ENCODE measurements at regions not wholly inside any gene's neighbourhood (a gene's known extent, or its start where the extent isn't known, plus 50 kb on each side); places are given as distances from the start of the nearest gene placed in this dataset.

GRCh38 chr6:14530385-14530784 lies 412.8 kb downstream of the CD83 start:
- Histone ChIP-seq H3K4me3 (ENCODE audit: low read length in 3 of 3) (no peak overlapping the region), H3K9ac (ENCODE audit: low read depth in 1 of 3, low read length in 3 of 3) (no peak overlapping the region), H3K36me3 (ENCODE audit: control insufficient read depth in 3 of 3, insufficient read depth in 3 of 3, low read length in 3 of 3) (no peaks in the 10 kb centered on the region), H3K4me1 (ENCODE audit: control insufficient read depth in 3 of 3, insufficient read depth in 3 of 3, low read length in 3 of 3) (peaks cover 0 to 2% (median 0%) of the 10 kb centered on the region in 3 donors), H3K27ac (ENCODE audit: low read depth, low read length) (no peak overlapping the region), H3K9me3 (ENCODE audit: control insufficient read depth in 3 of 3, low read length in 3 of 3) (no peaks in the 10 kb centered on the region), H3K27me3 (ENCODE audit: control insufficient read depth in 3 of 3, insufficient read depth in 3 of 3, low read length in 3 of 3) (no peaks in the 10 kb centered on the region)

GRCh38 chr6:14533446-14533845 lies 415.9 kb downstream of the CD83 start:
- H3K4me3 ChIP-seq (ENCODE audit: low read length in 3 of 3) = no peak overlapping the region
- no peaks in the 10 kb centered on the region for H3K27me3 ChIP-seq (ENCODE audit: control insufficient read depth in 3 of 3, insufficient read depth in 3 of 3, low read length in 3 of 3)
- no peak overlapping the region for H3K27ac ChIP-seq (ENCODE audit: low read depth, low read length)
- H3K9ac ChIP-seq (ENCODE audit: low read depth in 1 of 3, low read length in 3 of 3) = no peak overlapping the region
- H3K9me3 ChIP-seq (ENCODE audit: control insufficient read depth in 3 of 3, low read length in 3 of 3) = no peaks in the 10 kb centered on the region
- no peaks in the 10 kb centered on the region for H3K36me3 ChIP-seq (ENCODE audit: control insufficient read depth in 3 of 3, insufficient read depth in 3 of 3, low read length in 3 of 3)
- H3K4me1 ChIP-seq (ENCODE audit: control insufficient read depth in 3 of 3, insufficient read depth in 3 of 3, low read length in 3 of 3) = peaks cover 0 to 2% (median 0%) of the 10 kb centered on the region in 3 donors

DNA sequence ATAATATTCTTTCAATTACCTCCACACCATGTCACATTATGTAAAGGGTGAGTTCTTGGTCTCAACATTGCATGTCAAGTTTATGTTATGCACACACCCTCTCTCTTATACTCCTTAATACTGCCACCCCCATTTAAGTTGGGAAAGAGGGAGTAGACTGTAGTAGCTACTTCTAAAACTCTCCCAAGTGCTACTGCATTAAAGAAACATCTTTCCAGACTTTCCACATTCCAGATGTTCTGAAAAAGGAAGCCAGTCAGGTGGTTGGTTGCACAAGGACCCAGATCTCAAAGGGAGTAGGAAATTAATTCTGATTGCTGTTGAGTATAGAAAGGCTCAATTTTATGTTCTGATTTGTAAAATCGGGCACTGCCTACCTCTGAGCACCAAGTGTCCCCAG lies 419.5 kb downstream of the CD83 start:
- Histone ChIP-seq H3K4me3 (ENCODE audit: low read length in 3 of 3) (no peak overlapping the region), H3K9ac (ENCODE audit: low read depth in 1 of 3, low read length in 3 of 3) (no peak overlapping the region), H3K27me3 (ENCODE audit: control insufficient read depth in 3 of 3, insufficient read depth in 3 of 3, low read length in 3 of 3) (no peaks in the 10 kb centered on the region), H3K36me3 (ENCODE audit: control insufficient read depth in 3 of 3, insufficient read depth in 3 of 3, low read length in 3 of 3) (no peaks in the 10 kb centered on the region), H3K27ac (ENCODE audit: low read depth, low read length) (no peak overlapping the region), H3K9me3 (ENCODE audit: control insufficient read depth in 3 of 3, low read length in 3 of 3) (no peaks in the 10 kb centered on the region), H3K4me1 (ENCODE audit: control insufficient read depth in 3 of 3, insufficient read depth in 3 of 3, low read length in 3 of 3) (peaks cover 6 to 16% (median 15%) of the 10 kb centered on the region in 3 donors)

GRCh38 chr6:14540276-14540675 lies 422.7 kb downstream of the CD83 start:
- peaks cover 7 to 24% (median 22%) of the 10 kb centered on the region in 3 donors for H3K4me1 ChIP-seq (ENCODE audit: control insufficient read depth in 3 of 3, insufficient read depth in 3 of 3, low read length in 3 of 3)
- H3K27ac ChIP-seq (ENCODE audit: low read depth, low read length) = peak overlapping the region; percentile 33
- H3K27me3 ChIP-seq (ENCODE audit: control insufficient read depth in 3 of 3, insufficient read depth in 3 of 3, low read length in 3 of 3) = no peaks in the 10 kb centered on the region
- H3K9me3 ChIP-seq (ENCODE audit: control insufficient read depth in 3 of 3, low read length in 3 of 3) = no peaks in the 10 kb centered on the region
- peak overlapping the region in 1 of 3 donors; percentile 41 for H3K9ac ChIP-seq (ENCODE audit: low read depth in 1 of 3, low read length in 3 of 3)
- H3K36me3 ChIP-seq (ENCODE audit: control insufficient read depth in 3 of 3, insufficient read depth in 3 of 3, low read length in 3 of 3) = no peaks in the 10 kb centered on the region
- H3K4me3 ChIP-seq (ENCODE audit: low read length in 3 of 3) = no peak overlapping the region

DNA sequence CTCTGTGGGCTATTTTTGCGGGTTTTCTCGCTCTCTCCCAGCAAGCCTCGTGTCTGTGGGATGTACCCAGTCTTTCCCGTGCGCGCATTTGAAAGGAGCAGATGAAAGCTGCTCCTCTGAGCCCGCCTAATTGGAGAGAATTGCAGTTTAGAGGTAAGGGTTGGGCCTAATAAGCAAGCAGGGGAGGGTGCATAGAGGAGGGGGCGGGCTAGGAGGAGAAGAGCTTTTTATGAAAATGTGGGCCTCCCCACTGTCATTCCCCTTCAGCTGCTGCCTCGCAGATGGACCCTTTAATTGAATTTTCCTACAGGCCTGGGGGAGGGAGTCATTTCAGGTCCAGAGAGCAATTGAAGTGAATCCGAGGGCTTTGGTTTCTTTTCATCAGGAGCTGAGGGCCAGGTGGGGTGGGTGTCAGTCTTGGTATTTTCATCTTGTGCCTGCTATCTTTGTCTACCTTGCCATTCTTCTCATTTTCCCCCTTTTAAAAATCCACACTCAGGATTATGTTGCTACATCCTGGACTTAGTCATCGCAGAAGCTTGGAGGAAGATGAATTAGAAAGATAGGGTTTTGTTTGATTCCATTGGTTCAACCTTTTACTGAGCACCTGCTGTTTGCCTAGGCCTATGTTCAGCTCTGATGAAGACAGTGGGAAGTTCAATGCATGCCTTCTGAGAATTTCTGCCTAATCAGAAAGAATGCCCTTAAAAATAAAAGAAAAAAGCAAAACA lies 423.4 kb downstream of the CD83 start:
- Histone ChIP-seq H3K4me1 (ENCODE audit: control insufficient read depth in 3 of 3, insufficient read depth in 3 of 3, low read length in 3 of 3) (peaks cover 14 to 31% (median 29%) of the 10 kb centered on the region in 3 donors), H3K27me3 (ENCODE audit: control insufficient read depth in 3 of 3, insufficient read depth in 3 of 3, low read length in 3 of 3) (no peaks in the 10 kb centered on the region), H3K36me3 (ENCODE audit: control insufficient read depth in 3 of 3, insufficient read depth in 3 of 3, low read length in 3 of 3) (no peaks in the 10 kb centered on the region), H3K9ac (ENCODE audit: low read depth in 1 of 3, low read length in 3 of 3) (peak overlapping the region in 1 of 3 donors; percentile 41), H3K4me3 (ENCODE audit: low read length in 3 of 3) (no peak overlapping the region), H3K27ac (ENCODE audit: low read depth, low read length) (peak overlapping the region; percentile 33), H3K9me3 (ENCODE audit: control insufficient read depth in 3 of 3, low read length in 3 of 3) (no peaks in the 10 kb centered on the region)

GRCh38 chr6:14542670-14543366 lies 425.2 kb downstream of the CD83 start:
- Histone ChIP-seq H3K4me1 (ENCODE audit: control insufficient read depth in 3 of 3, insufficient read depth in 3 of 3, low read length in 3 of 3) (peaks cover 17 to 33% (median 32%) of the 10 kb centered on the region in 3 donors), H3K36me3 (ENCODE audit: control insufficient read depth in 3 of 3, insufficient read depth in 3 of 3, low read length in 3 of 3) (no peaks in the 10 kb centered on the region), H3K9me3 (ENCODE audit: control insufficient read depth in 3 of 3, low read length in 3 of 3) (no peaks in the 10 kb centered on the region), H3K27me3 (ENCODE audit: control insufficient read depth in 3 of 3, insufficient read depth in 3 of 3, low read length in 3 of 3) (no peaks in the 10 kb centered on the region), H3K4me3 (ENCODE audit: low read length in 3 of 3) (no peak overlapping the region), H3K27ac (ENCODE audit: low read depth, low read length) (no peak overlapping the region), H3K9ac (ENCODE audit: low read depth in 1 of 3, low read length in 3 of 3) (no peak overlapping the region)

- no peaks in the 10 kb centered on the region for H3K27me3 ChIP-seq (ENCODE audit: control insufficient read depth in 3 of 3, insufficient read depth in 3 of 3, low read length in 3 of 3)
- H3K9me3 ChIP-seq (ENCODE audit: control insufficient read depth in 3 of 3, low read length in 3 of 3) = no peaks in the 10 kb centered on the region
- H3K36me3 ChIP-seq (ENCODE audit: control insufficient read depth in 3 of 3, insufficient read depth in 3 of 3, low read length in 3 of 3) = no peaks in the 10 kb centered on the region
- H3K9ac ChIP-seq (ENCODE audit: low read depth in 1 of 3, low read length in 3 of 3) = no peak overlapping the region
- H3K4me3 ChIP-seq (ENCODE audit: low read length in 3 of 3) = no peak overlapping the region
- H3K4me1 ChIP-seq (ENCODE audit: control insufficient read depth in 3 of 3, insufficient read depth in 3 of 3, low read length in 3 of 3) = peaks cover 17 to 33% (median 32%) of the 10 kb centered on the region in 3 donors
- no peak overlapping the region for H3K27ac ChIP-seq (ENCODE audit: low read depth, low read length)
Observed at GRCh38 chr6:14543971-14544585, 426.5 kb downstream of the CD83 start.

- H3K9me3 ChIP-seq (ENCODE audit: control insufficient read depth in 3 of 3, low read length in 3 of 3) = no peaks in the 10 kb centered on the region
- H3K36me3 ChIP-seq (ENCODE audit: control insufficient read depth in 3 of 3, insufficient read depth in 3 of 3, low read length in 3 of 3) = no peaks in the 10 kb centered on the region
- no peak overlapping the region for H3K9ac ChIP-seq (ENCODE audit: low read depth in 1 of 3, low read length in 3 of 3)
- no peak overlapping the region for H3K27ac ChIP-seq (ENCODE audit: low read depth, low read length)
- H3K27me3 ChIP-seq (ENCODE audit: control insufficient read depth in 3 of 3, insufficient read depth in 3 of 3, low read length in 3 of 3) = no peaks in the 10 kb centered on the region
- peaks cover 17 to 37% (median 31%) of the 10 kb centered on the region in 3 donors for H3K4me1 ChIP-seq (ENCODE audit: control insufficient read depth in 3 of 3, insufficient read depth in 3 of 3, low read length in 3 of 3)
- no peak overlapping the region for H3K4me3 ChIP-seq (ENCODE audit: low read length in 3 of 3)
Observed at GRCh38 chr6:14544666-14545065, 427.1 kb downstream of the CD83 start.

DNA sequence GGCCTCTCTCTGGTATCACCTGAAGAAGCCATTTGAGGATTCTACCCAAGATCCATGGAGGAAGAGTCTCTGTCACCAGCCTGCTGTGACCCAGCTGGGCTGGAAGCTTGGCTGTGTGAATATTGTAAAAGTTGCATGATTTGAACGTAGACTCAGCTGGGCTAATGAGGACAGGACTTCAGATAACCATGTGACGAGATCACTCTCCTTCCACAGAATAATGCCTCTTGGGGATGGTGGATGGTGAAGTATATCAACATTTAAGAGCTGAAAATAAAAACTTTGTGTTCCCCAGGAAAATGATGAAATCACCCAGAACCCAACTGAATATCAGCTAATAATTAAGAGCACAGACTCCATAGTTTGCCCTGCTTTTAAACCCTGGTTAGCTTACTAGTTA lies 427.9 kb downstream of the CD83 start:
- H3K36me3 ChIP-seq (ENCODE audit: control insufficient read depth in 3 of 3, insufficient read depth in 3 of 3, low read length in 3 of 3) = no peaks in the 10 kb centered on the region
- no peaks in the 10 kb centered on the region for H3K27me3 ChIP-seq (ENCODE audit: control insufficient read depth in 3 of 3, insufficient read depth in 3 of 3, low read length in 3 of 3)
- no peak overlapping the region for H3K4me3 ChIP-seq (ENCODE audit: low read length in 3 of 3)
- no peak overlapping the region for H3K27ac ChIP-seq (ENCODE audit: low read depth, low read length)
- peaks cover 15 to 32% (median 25%) of the 10 kb centered on the region in 3 donors for H3K4me1 ChIP-seq (ENCODE audit: control insufficient read depth in 3 of 3, insufficient read depth in 3 of 3, low read length in 3 of 3)
- H3K9ac ChIP-seq (ENCODE audit: low read depth in 1 of 3, low read length in 3 of 3) = no peak overlapping the region
- no peaks in the 10 kb centered on the region for H3K9me3 ChIP-seq (ENCODE audit: control insufficient read depth in 3 of 3, low read length in 3 of 3)

GRCh38 chr6:14546036-14546435 lies 428.5 kb downstream of the CD83 start:
- Histone ChIP-seq H3K27ac (ENCODE audit: low read depth, low read length) (no peak overlapping the region), H3K36me3 (ENCODE audit: control insufficient read depth in 3 of 3, insufficient read depth in 3 of 3, low read length in 3 of 3) (no peaks in the 10 kb centered on the region)

More at GRCh38 chr6:14546036-14546435, 428.5 kb downstream of the CD83 start:
- H3K4me1 ChIP-seq (ENCODE audit: control insufficient read depth in 3 of 3, insufficient read depth in 3 of 3, low read length in 3 of 3) = peaks cover 18 to 31% (median 24%) of the 10 kb centered on the region in 3 donors
- H3K4me3 ChIP-seq (ENCODE audit: low read length in 3 of 3) = no peak overlapping the region
- no peak overlapping the region for H3K9ac ChIP-seq (ENCODE audit: low read depth in 1 of 3, low read length in 3 of 3)
- H3K27me3 ChIP-seq (ENCODE audit: control insufficient read depth in 3 of 3, insufficient read depth in 3 of 3, low read length in 3 of 3) = no peaks in the 10 kb centered on the region
- no peaks in the 10 kb centered on the region for H3K9me3 ChIP-seq (ENCODE audit: control insufficient read depth in 3 of 3, low read length in 3 of 3)
